Choroid plexus epithelial cell (primary cell): ENCODE measurements at regions not wholly inside any gene's neighbourhood (a gene's known extent, or its start where the extent isn't known, plus 50 kb on each side); places are given as distances from the start of the nearest gene placed in this dataset.
A peak's percentile ranks its signal among the peaks of the same experiment; 100 is the strongest.

Source experiments
- DNase-seq: peaks from one replicate; pipeline ENCODE4 v3.0.0-alpha.2; 2010; ENCODE audit warnings: low read depth
- H3K4me3 ChIP-seq: 2 replicates; pipeline ENCODE4 v1.5.1; 2011; ENCODE audit warnings: low read depth, mild to moderate bottlenecking, control low read depth, low read length, moderate library complexity
- CTCF ChIP-seq: conservative IDR thresholded peaks from 2 replicates; pipeline ENCODE4 v1.5.1; 2011; ENCODE audit warnings: low read depth, mild to moderate bottlenecking, control low read depth, inconsistent platforms, low read length, moderate library complexity

- H3K4me3 ChIP-seq, result no peak overlapping the region
- TF ChIP-seq CTCF, result no peak
- no peak for DNase-seq
These were observed 365.2 kb downstream of the GADD45G start for GRCh38 chr9:89969881-89970639.

GRCh38 chr9:89970701-89971100 lies 365.9 kb downstream of the GADD45G start:
- no peak for DNase-seq
- no peak for TF ChIP-seq CTCF
- no peak overlapping the region for H3K4me3 ChIP-seq

GRCh38 chr9:89972535-89972934 lies 367.7 kb downstream of the GADD45G start:
- TF ChIP-seq CTCF, result no peak
- DNase-seq, result no peak
- no peak overlapping the region for H3K4me3 ChIP-seq

GRCh38 chr9:89974582-89974981 lies 369.8 kb downstream of the GADD45G start:
- no peak overlapping the region for H3K4me3 ChIP-seq
- TF ChIP-seq CTCF, result no peak
- DNase-seq, result no peak

- DNase-seq, result no peak
- no peak for TF ChIP-seq CTCF
- no peak overlapping the region for H3K4me3 ChIP-seq
These were observed 370.2 kb downstream of the GADD45G start for GRCh38 chr9:89975024-89975423.

GRCh38 chr9:89975630-89976029 lies 370.8 kb downstream of the GADD45G start:
- H3K4me3 ChIP-seq, result no peak overlapping the region
- no peak for DNase-seq
- no peak for TF ChIP-seq CTCF

- DNase-seq, result peak; percentile 35
These were observed 373.4 kb downstream of the GADD45G start for GRCh38 chr9:89978185-89978584.

More at GRCh38 chr9:89978185-89978584, 373.4 kb downstream of the GADD45G start:
- H3K4me3 ChIP-seq, result no peak overlapping the region
- TF ChIP-seq CTCF, result peak; percentile 48
